DND-41 (cell line): ENCODE measurements at regions not wholly inside any gene's neighbourhood (a gene's known extent, or its start where the extent isn't known, plus 50 kb on each side); places are given as distances from the start of the nearest gene placed in this dataset.

Experiments
- ATAC-seq: fragments of 200-7000 bp; cut with Tn5 transposase; 3 replicates; pipeline ENCODE4 v1.9.1; 2021; ENCODE audit warnings: low read depth; ENCODE audit not compliant: insufficient read depth
- DNase-seq: peaks from one replicate; pipeline ENCODE4 v3.0.0-alpha.2; 2020
- H2AFZ ChIP-seq: 2 replicates; pipeline ENCODE4 v1.6.0; 2012; ENCODE audit warnings: low read depth, low read length
- H3K27ac ChIP-seq: 2 replicates; pipeline ENCODE4 v1.5.1; 2012; ENCODE audit warnings: low read length, inconsistent platforms
- H3K27me3 ChIP-seq: fragments of 200-600 bp; sonication (generic); 2 replicates; pipeline ENCODE4 v1.6.0; 2012; ENCODE audit warnings: low read length, mild to moderate bottlenecking, inconsistent platforms; ENCODE audit not compliant: insufficient read depth, poor library complexity
- H3K36me3 ChIP-seq: 2 replicates; pipeline ENCODE4 v1.5.1; 2012; ENCODE audit warnings: low read length, inconsistent platforms; ENCODE audit not compliant: insufficient read depth
- H3K4me1 ChIP-seq: 2 replicates; pipeline ENCODE4 v1.5.1; 2012; ENCODE audit warnings: mild to moderate bottlenecking, low read length; ENCODE audit not compliant: insufficient read depth
- H3K4me2 ChIP-seq: 2 replicates; pipeline ENCODE4 v1.6.0; 2012; ENCODE audit warnings: mild to moderate bottlenecking, moderate library complexity, low read length, inconsistent platforms; ENCODE audit not compliant: insufficient read depth
- H3K4me3 ChIP-seq, 2 experiments: fragments of 200-600 bp in 1 of 2; shearing (Covaris generic) in 1 of 2; 2 replicates each; pipeline ENCODE4 v1.5.1; 2012 to 2016; ENCODE audit warnings: inconsistent platforms in 2 of 2, low read length in 2 of 2, mild to moderate bottlenecking in 2 of 2, low read depth in 1 of 2, moderate library complexity in 1 of 2
- H3K79me2 ChIP-seq: 2 replicates; pipeline ENCODE4 v1.6.0; 2012; ENCODE audit warnings: low read length, inconsistent platforms; ENCODE audit not compliant: insufficient read depth
- H3K9ac ChIP-seq: 2 replicates; pipeline ENCODE4 v1.6.0; 2012; ENCODE audit warnings: low read depth, mild to moderate bottlenecking, inconsistent platforms, low read length, moderate library complexity
- H3K9me3 ChIP-seq: 2 replicates; pipeline ENCODE4 v1.5.1; 2012; ENCODE audit warnings: low read length, moderate library complexity, mild to moderate bottlenecking, inconsistent platforms; ENCODE audit not compliant: insufficient read depth, severe bottlenecking
- H4K20me1 ChIP-seq: 2 replicates; pipeline ENCODE4 v1.6.0; 2012; ENCODE audit warnings: low read length; ENCODE audit not compliant: insufficient read depth
- CTCF ChIP-seq: IDR thresholded peaks from 2 replicates; pipeline ENCODE4 v1.5.1; 2012; ENCODE audit warnings: borderline replicate concordance, low read length, moderate library complexity, mild to moderate bottlenecking; ENCODE audit not compliant: poor library complexity, severe bottlenecking; ENCODE audit errors: extremely low read depth
- EZH2 ChIP-seq: IDR thresholded peaks from 3 replicates; pipeline ENCODE4 v1.6.1; 2012; ENCODE audit warnings: borderline replicate concordance, low read depth, mild to moderate bottlenecking, moderate library complexity, low read length, inconsistent platforms; ENCODE audit not compliant: severe bottlenecking

GRCh38 chr7:106573738-106574137 lies 87.2 kb downstream of the CCDC71L start:
- DNase-seq: no peak
- Histone ChIP-seq H3K27ac (no peak overlapping the region), H3K36me3 (no peaks in the 10 kb centered on the region), H3K9ac (no peak overlapping the region), H3K4me2 (no peak overlapping the region), H2AFZ (no peak overlapping the region), H3K9me3 (no peaks in the 10 kb centered on the region), H4K20me1 (no peaks in the 10 kb centered on the region), H3K4me1 (peaks cover 6% of the 10 kb centered on the region), H3K4me3 (no peak overlapping the region), H3K27me3 (no peaks in the 10 kb centered on the region), H3K79me2 (no peaks in the 10 kb centered on the region)
- ATAC-seq: no peak
- TF ChIP-seq CTCF (no peak), EZH2 (no peak)

GRCh38 chr7:106573125-106573663 lies 87.8 kb downstream of the CCDC71L start:
- Histone ChIP-seq H3K4me3 (no peak overlapping the region), H2AFZ (no peak overlapping the region), H3K79me2 (no peaks in the 10 kb centered on the region), H3K27me3 (no peaks in the 10 kb centered on the region), H3K9ac (no peak overlapping the region), H3K9me3 (no peaks in the 10 kb centered on the region), H3K27ac (no peak overlapping the region), H3K36me3 (no peaks in the 10 kb centered on the region), H4K20me1 (no peaks in the 10 kb centered on the region), H3K4me1 (peaks cover 11% of the 10 kb centered on the region), H3K4me2 (no peak overlapping the region)
- no peak for DNase-seq
- ATAC-seq: no peak
- TF ChIP-seq EZH2 (no peak), CTCF (no peak)

- Histone ChIP-seq H2AFZ (no peak overlapping the region), H3K9ac (no peak overlapping the region), H4K20me1 (no peaks in the 10 kb centered on the region), H3K79me2 (no peaks in the 10 kb centered on the region), H3K4me3 (no peak overlapping the region), H3K27me3 (no peaks in the 10 kb centered on the region), H3K4me1 (peaks cover 11% of the 10 kb centered on the region), H3K9me3 (no peaks in the 10 kb centered on the region), H3K27ac (no peak overlapping the region), H3K36me3 (no peaks in the 10 kb centered on the region), H3K4me2 (no peak overlapping the region)
- TF ChIP-seq CTCF: no peak
- no peak for TF ChIP-seq EZH2
- ATAC-seq (no peak), DNase-seq (no peak)
These were observed 88.4 kb downstream of the CCDC71L start for GRCh38 chr7:106572394-106573124.
